ENCODE measurements at regions not wholly inside any gene's neighbourhood (a gene's known extent, or its start where the extent isn't known, plus 50 kb on each side); places are given as distances from the start of the nearest gene placed in this dataset.

DNA sequence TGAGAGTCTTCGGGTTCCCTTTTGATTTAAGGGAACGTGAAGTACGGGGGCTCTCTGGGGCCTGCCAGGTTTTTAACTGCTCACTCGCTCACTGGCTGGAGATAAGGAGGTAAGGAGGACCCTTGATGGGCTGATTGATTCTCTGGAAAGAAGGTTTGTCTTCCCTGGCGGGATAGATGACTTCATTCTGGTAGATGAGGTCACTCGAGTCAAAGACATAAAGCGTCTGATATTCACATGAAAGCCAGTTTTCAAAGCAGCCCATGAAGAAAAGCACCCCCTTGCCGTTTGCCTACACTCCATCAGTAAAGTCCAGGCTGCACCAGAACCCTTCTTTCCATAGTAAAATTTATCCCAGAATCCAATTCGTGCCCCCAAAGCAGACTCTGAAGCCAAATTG is 233.7 kb upstream of the IRX5 start:
- TF ChIP-seq, protein P1, sequence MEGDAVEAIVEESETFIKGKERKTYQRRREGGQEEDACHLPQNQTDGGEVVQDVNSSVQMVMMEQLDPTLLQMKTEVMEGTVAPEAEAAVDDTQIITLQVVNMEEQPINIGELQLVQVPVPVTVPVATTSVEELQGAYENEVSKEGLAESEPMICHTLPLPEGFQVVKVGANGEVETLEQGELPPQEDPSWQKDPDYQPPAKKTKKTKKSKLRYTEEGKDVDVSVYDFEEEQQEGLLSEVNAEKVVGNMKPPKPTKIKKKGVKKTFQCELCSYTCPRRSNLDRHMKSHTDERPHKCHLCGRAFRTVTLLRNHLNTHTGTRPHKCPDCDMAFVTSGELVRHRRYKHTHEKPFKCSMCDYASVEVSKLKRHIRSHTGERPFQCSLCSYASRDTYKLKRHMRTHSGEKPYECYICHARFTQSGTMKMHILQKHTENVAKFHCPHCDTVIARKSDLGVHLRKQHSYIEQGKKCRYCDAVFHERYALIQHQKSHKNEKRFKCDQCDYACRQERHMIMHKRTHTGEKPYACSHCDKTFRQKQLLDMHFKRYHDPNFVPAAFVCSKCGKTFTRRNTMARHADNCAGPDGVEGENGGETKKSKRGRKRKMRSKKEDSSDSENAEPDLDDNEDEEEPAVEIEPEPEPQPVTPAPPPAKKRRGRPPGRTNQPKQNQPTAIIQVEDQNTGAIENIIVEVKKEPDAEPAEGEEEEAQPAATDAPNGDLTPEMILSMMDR (conservative IDR thresholded peaks at IDR 0.05 in 1 of 2, IDR thresholded peaks at IDR 0.05 in 1 of 2; ENCODE audit: extremely low read depth in 1 of 2, insufficient read depth in 1 of 2, low read depth in 1 of 2, low read length in 2 of 2): no peak
- no peak for TF ChIP-seq EZH2 (IDR thresholded peaks at IDR 0.05; ENCODE audit: borderline replicate concordance, low read length)
